Progenitor cell of endocrine pancreas (in vitro differentiated cells): ENCODE measurements at regions not wholly inside any gene's neighbourhood (a gene's known extent, or its start where the extent isn't known, plus 50 kb on each side); places are given as distances from the start of the nearest gene placed in this dataset.
A peak's percentile ranks its signal among the peaks of the same experiment; 100 is the strongest.

Experiments used
- DNase-seq: peaks from one replicate; pipeline ENCODE4 v3.0.0; 2021; ENCODE audit warnings: low spot score; ENCODE audit not compliant: unreplicated experiment
- H3K27ac Mint-ChIP-seq: 2 replicates; pipeline ENCODE4 v1.8.0; 2021; ENCODE audit warnings: mild to moderate bottlenecking, moderate library complexity, mixed read lengths
- H3K27me3 Mint-ChIP-seq: 2 replicates; pipeline ENCODE4 v1.8.0; 2021; ENCODE audit warnings: mixed read lengths
- H3K36me3 Mint-ChIP-seq: 2 replicates; pipeline ENCODE4 v1.8.0; 2022; ENCODE audit warnings: mixed read lengths; ENCODE audit not compliant: insufficient read depth
- H3K4me1 Mint-ChIP-seq: 2 replicates; pipeline ENCODE4 v1.8.0; 2021; ENCODE audit warnings: low read depth, mixed read lengths
- H3K4me3 Mint-ChIP-seq: 2 replicates; pipeline ENCODE4 v1.8.0; 2021; ENCODE audit warnings: low read depth, mild to moderate bottlenecking, moderate library complexity, mixed read lengths
- H3K9me3 Mint-ChIP-seq: 2 replicates; pipeline ENCODE4 v1.8.0; 2021; ENCODE audit warnings: low read depth, mixed read lengths
- CTCF ChIP-seq: fragments of 200-600 bp; sonication (generic); IDR thresholded peaks from one replicate; pipeline ENCODE4 v1.5.0; 2021; ENCODE audit warnings: antibody characterized with exemption, mild to moderate bottlenecking; ENCODE audit not compliant: unreplicated experiment

- Mint-ChIP-seq H3K27ac (peak overlapping the region; percentile 11), H3K4me1 (peaks cover 11% of the 10 kb centered on the region), H3K9me3 (no peaks in the 10 kb centered on the region), H3K36me3 (no peaks in the 10 kb centered on the region), H3K27me3 (peaks cover 4% of the 10 kb centered on the region), H3K4me3 (no peak overlapping the region)
- no peak for TF ChIP-seq CTCF
- no peak for DNase-seq
Observed at GRCh38 chr15:62641825-62642224, 400.7 kb upstream of the TPM1 start.

GRCh38 chr15:62643572-62643971 lies 399.0 kb upstream of the TPM1 start:
- H3K27ac Mint-ChIP-seq, result no peak overlapping the region
- peaks cover 3% of the 10 kb centered on the region for H3K36me3 Mint-ChIP-seq
- no peak for DNase-seq
- H3K4me1 Mint-ChIP-seq, result peaks cover 5% of the 10 kb centered on the region
- H3K27me3 Mint-ChIP-seq, result peaks cover 4% of the 10 kb centered on the region
- H3K9me3 Mint-ChIP-seq, result peaks cover 3% of the 10 kb centered on the region
- TF ChIP-seq CTCF, result no peak
- H3K4me3 Mint-ChIP-seq, result no peak overlapping the region

GRCh38 chr15:62644216-62644888 lies 398.2 kb upstream of the TPM1 start:
- DNase-seq, result no peak
- Mint-ChIP-seq H3K27me3 (peaks cover 4% of the 10 kb centered on the region), H3K27ac (no peak overlapping the region), H3K36me3 (peaks cover 3% of the 10 kb centered on the region), H3K4me1 (peaks cover 5% of the 10 kb centered on the region), H3K9me3 (peaks cover 3% of the 10 kb centered on the region), H3K4me3 (no peak overlapping the region)
- no peak for TF ChIP-seq CTCF

- DNase-seq, result no peak
- Mint-ChIP-seq H3K9me3 (peaks cover 3% of the 10 kb centered on the region), H3K4me3 (no peak overlapping the region), H3K27me3 (peaks cover 4% of the 10 kb centered on the region), H3K36me3 (peaks cover 3% of the 10 kb centered on the region), H3K4me1 (peaks cover 5% of the 10 kb centered on the region), H3K27ac (peak overlapping the region; percentile 84)
- no peak for TF ChIP-seq CTCF
Observed at GRCh38 chr15:62644889-62645742, 397.4 kb upstream of the TPM1 start.

- TF ChIP-seq CTCF, result no peak
- H3K27me3 Mint-ChIP-seq, result peaks cover 4% of the 10 kb centered on the region
- H3K36me3 Mint-ChIP-seq, result peaks cover 6% of the 10 kb centered on the region
- H3K4me3 Mint-ChIP-seq, result no peak overlapping the region
- peak overlapping the region; percentile 38 for H3K27ac Mint-ChIP-seq
- peaks cover 5% of the 10 kb centered on the region for H3K4me1 Mint-ChIP-seq
- H3K9me3 Mint-ChIP-seq, result peaks cover 3% of the 10 kb centered on the region
- no peak for DNase-seq
Observed at GRCh38 chr15:62647202-62647842, 395.2 kb upstream of the TPM1 start.
